ENCODE measurements at regions not wholly inside any gene's neighbourhood (a gene's known extent, or its start where the extent isn't known, plus 50 kb on each side); places are given as distances from the start of the nearest gene placed in this dataset.

DNA sequence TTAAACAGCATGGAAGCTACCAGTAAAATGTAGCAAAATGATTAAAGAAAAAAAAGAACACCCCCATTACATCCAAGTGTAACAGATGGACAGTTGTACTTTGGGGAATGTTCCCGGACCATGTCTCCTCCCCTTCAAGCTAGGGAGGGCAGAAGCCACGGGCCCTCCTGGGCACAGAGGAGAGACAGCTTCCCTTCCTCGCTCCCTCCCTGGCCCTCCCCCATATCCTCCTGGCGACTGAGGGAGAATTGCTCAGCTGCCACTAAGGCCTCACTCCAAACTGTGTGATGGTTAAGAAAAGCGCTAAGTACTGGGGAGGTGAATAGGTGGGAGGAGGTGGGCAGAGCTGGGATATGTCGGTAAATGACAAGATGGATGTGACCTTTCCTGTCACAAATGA, 358.0 kb downstream of the HRH4 start:
- DNase-seq (ENCODE audit: low spot score), result no peak
- TF ChIP-seq, protein P1, sequence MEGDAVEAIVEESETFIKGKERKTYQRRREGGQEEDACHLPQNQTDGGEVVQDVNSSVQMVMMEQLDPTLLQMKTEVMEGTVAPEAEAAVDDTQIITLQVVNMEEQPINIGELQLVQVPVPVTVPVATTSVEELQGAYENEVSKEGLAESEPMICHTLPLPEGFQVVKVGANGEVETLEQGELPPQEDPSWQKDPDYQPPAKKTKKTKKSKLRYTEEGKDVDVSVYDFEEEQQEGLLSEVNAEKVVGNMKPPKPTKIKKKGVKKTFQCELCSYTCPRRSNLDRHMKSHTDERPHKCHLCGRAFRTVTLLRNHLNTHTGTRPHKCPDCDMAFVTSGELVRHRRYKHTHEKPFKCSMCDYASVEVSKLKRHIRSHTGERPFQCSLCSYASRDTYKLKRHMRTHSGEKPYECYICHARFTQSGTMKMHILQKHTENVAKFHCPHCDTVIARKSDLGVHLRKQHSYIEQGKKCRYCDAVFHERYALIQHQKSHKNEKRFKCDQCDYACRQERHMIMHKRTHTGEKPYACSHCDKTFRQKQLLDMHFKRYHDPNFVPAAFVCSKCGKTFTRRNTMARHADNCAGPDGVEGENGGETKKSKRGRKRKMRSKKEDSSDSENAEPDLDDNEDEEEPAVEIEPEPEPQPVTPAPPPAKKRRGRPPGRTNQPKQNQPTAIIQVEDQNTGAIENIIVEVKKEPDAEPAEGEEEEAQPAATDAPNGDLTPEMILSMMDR (IDR thresholded peaks at IDR 0.05; ENCODE audit: extremely low read depth, insufficient read depth, missing control alignments), result no peak
- in situ Hi-C loops (cut with MboI; ENCODE audit: low pct_unique_long_range_greater_than_20kb, low sequenced_read_pairs, unreplicated experiment), result no loop called here

DNA sequence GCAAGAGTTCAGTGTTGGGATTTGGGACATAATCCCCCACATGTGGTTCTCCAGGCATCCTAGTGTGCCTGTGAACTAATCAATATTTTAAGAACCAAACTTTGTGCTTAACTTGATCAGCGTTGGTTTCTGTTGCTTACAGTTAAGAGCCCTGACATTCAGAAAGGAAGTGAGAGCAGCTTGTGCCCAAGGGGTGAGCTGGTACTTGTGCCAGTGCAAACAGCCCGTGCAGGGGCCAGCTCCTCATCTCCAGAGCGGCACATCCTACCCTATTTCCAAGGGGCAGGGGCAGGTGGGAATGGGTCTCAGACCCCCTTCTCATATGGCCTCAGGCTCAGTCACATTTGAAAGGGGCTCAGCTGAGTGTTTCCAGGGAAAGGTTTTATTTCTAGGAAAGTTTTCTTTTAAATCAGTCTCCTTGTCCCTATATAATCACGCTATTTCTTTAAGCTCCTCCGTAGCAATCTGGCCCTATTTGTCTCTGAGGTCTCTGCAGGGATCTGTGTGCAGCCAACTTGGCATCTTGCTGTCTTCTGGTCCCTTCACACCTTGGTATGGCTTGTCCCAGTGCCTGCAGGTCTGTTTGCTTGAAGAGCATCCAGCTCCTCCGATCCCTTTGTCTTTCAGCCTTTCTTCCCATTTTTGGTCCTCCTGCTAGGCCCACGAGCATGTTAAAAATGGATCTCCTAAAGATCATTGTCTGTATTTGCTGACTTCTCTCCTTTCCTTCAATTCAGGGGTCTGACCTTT, 358.9 kb downstream of the HRH4 start:
- in situ Hi-C loops (cut with MboI; ENCODE audit: low pct_unique_long_range_greater_than_20kb, low sequenced_read_pairs, unreplicated experiment), result no loop called here
- TF ChIP-seq, protein P1 (IDR thresholded peaks at IDR 0.05; ENCODE audit: extremely low read depth, insufficient read depth, missing control alignments), result no peak
- DNase-seq (ENCODE audit: low spot score), result no peak

DNA sequence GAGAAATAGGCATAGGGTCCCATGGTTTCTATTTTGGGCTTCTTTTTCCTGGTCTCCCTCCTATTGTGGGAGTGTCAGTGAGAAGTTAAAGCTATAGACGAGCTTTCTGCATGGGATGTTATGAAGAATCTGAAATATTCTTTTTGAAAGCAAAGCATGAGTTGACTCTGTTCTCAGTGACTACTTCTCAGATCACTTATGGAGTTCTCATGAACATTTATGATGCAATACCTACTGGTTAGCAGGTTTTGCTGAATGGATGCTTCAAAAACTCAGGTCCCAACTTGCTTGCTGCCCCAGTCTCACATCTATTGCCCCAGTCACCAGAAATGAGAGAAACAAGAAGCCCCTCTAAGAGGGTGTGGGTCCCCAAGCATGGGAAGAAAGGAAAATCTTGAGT, 365.0 kb downstream of the HRH4 start:
- TF ChIP-seq, protein P1 (IDR thresholded peaks at IDR 0.05; ENCODE audit: extremely low read depth, insufficient read depth, missing control alignments), result no peak
- in situ Hi-C loops (cut with MboI; ENCODE audit: low pct_unique_long_range_greater_than_20kb, low sequenced_read_pairs, unreplicated experiment), result no loop called here
- no peak for DNase-seq (ENCODE audit: low spot score)

DNA sequence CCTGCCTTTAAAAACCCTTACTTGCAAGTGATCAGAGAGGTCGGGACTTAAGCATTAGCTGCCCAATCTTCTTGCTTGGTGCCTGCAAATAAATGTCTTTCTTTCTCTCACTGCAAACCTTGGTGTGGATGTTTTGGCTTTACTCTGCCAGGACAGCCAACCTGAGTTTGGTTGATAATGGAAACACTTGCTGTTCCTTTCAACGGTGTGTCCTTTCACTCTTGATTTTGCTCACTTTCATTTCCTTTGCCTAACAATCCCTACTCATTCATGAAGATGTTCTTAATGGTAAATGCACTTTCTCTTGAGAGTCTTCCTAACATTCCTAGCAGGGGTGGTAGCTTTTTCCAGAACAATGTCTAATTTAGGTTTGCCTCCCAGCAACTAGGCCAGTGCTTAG, 366.2 kb downstream of the HRH4 start:
- no peak for DNase-seq (ENCODE audit: low spot score)
- TF ChIP-seq, protein P1 (IDR thresholded peaks at IDR 0.05; ENCODE audit: extremely low read depth, insufficient read depth, missing control alignments), result no peak
- in situ Hi-C loops (cut with MboI; ENCODE audit: low pct_unique_long_range_greater_than_20kb, low sequenced_read_pairs, unreplicated experiment), result no loop called here

DNA sequence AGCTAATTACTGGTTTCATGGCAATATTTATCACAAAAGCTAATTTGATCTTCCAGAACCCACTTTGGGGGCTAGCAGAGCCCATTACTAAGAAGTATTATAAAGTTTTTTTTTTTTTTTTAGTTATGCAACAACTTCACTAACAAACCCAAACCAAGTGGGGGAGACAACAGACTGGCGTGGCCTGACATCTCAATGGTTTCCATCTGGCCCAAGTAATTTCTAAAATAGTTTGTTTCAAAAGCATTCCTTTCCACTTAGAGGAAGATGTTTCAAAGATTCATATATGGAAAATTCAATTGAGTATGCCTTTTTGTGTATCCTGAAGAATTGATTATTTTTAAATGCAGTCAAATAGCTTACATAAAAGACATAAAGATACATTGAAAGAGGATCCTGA, 367.1 kb downstream of the HRH4 start:
- no peak for DNase-seq (ENCODE audit: low spot score)
- TF ChIP-seq, protein P1 (IDR thresholded peaks at IDR 0.05; ENCODE audit: extremely low read depth, insufficient read depth, missing control alignments), result no peak
- in situ Hi-C loops (cut with MboI; ENCODE audit: low pct_unique_long_range_greater_than_20kb, low sequenced_read_pairs, unreplicated experiment), result no loop called here

DNA sequence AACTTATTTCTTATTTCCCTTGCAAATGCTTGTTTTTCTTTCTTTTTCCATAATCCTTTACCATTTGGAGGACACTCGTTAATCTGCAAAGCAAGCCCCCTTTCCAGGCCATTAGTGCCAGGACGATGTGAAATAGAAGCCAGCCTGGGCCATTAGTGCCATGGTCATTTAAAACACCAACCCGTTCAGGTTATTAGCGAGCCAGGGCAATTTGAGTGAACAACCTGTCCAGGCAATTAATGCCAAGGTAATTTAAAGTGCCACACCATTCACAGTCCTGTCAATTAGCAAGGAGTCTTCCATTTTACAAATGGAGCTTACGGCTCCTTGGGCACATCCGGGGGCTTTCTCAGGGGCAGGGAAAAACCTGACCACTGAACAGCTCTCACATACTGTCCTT, 370.6 kb downstream of the HRH4 start:
- in situ Hi-C loops (cut with MboI; ENCODE audit: low pct_unique_long_range_greater_than_20kb, low sequenced_read_pairs, unreplicated experiment), result no loop called here
- TF ChIP-seq, protein P1 (IDR thresholded peaks at IDR 0.05; ENCODE audit: extremely low read depth, insufficient read depth, missing control alignments), result no peak
- DNase-seq (ENCODE audit: low spot score), result no peak
